ENCODE measurements at regions not wholly inside any gene's neighbourhood (a gene's known extent, or its start where the extent isn't known, plus 50 kb on each side); places are given as distances from the start of the nearest gene placed in this dataset.
"Not testable (repeated sequence)": the region's sequence is repeated elsewhere in the genome, so short reads cannot be mapped to it uniquely, and the experiment has no call there.

DNA sequence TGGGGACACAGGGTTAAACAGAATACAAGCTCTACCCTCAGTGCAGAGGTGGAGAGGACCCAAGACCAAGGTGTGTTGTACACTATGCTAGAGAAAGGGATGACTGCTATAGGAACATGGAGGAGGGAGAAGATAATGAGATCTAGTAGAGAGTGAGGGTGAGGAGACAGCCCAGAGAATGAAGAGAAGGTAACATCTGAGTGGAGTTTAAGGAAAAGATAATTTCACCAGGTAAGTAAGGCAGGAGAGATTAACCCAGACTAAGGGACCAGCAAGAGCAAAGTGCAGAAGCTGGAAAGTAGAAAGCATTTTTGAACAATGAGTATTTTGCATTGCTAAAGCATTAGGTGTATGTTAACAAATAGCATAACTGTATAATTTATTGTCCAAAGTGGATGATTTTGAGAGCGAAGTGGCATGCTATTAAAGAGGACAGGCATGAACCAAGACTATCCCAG lies 128.8 kb downstream of the RASSF10 start:
- no peak for DNase-seq (ENCODE audit: low read depth in 2 of 2)
- H3K4me3 ChIP-seq (replicated peaks in 1 of 2; ENCODE audit: low read depth in 2 of 2, low read length in 2 of 2) = no peak overlapping the region
- TF ChIP-seq, protein P1, sequence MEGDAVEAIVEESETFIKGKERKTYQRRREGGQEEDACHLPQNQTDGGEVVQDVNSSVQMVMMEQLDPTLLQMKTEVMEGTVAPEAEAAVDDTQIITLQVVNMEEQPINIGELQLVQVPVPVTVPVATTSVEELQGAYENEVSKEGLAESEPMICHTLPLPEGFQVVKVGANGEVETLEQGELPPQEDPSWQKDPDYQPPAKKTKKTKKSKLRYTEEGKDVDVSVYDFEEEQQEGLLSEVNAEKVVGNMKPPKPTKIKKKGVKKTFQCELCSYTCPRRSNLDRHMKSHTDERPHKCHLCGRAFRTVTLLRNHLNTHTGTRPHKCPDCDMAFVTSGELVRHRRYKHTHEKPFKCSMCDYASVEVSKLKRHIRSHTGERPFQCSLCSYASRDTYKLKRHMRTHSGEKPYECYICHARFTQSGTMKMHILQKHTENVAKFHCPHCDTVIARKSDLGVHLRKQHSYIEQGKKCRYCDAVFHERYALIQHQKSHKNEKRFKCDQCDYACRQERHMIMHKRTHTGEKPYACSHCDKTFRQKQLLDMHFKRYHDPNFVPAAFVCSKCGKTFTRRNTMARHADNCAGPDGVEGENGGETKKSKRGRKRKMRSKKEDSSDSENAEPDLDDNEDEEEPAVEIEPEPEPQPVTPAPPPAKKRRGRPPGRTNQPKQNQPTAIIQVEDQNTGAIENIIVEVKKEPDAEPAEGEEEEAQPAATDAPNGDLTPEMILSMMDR (IDR thresholded peaks at IDR 0.05; ENCODE audit: low read depth, low read length) = no peak

DNA sequence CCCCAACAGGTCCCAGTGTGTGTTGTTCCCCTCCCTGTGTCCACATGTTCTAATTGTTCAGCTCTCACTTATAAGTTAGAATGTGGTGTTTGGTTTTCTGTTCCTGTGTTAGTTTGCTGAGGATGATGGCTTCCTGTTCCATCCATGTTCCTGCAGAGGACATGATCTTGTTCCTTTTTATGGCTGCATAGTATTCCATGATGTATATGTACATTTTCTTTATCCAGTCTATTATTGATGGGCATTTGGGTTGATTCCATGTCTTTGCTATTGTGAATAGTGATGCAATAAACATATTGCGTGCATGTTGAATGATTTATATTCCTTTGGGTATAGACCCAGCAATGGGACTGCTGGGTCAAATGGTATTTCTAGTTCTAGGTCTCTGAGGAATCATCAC lies 130.0 kb downstream of the RASSF10 start:
- not testable (repeated sequence) for DNase-seq (ENCODE audit: low read depth in 2 of 2); H3K4me3 ChIP-seq (replicated peaks in 1 of 2; ENCODE audit: low read depth in 2 of 2, low read length in 2 of 2)

DNA sequence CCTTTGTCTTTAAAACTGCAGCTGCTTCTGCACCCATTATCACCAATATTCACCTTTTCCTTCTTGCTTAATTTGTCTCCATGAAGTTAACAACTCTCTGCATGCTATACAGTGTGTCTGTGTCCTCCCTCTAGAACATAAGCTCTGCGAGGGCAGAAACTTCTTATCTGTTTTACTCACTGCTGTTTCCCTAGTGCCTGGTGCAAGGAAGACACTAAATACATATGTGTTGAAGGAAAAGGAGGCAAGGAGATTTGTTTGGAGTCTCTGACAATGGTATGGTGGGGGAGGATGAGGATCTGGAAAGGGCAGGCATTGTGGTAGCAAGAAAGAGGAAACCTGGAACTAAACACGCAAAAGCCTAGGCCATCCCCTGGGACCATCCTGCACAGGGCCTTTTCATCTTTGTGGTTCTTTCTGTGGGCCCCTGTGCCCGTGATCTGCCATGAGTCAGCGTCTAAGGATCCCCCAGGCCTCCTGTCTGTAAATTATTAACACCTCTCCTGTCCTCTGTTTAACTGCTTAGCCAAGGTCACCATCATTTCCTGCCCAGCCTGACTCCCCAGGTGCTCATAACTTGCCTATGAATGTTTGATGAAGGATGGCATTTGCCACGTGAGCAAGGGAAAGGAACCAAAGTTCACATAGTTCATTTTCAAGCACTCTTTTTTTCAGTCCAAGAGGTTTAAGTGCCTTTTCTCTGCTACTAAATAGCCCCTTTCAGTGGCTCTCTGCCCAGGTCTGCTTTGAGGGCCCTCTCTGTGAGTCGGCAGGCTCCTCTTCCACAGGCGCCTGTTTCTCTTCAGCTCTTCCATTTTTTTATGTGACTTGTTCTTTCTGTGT lies 131.1 kb downstream of the RASSF10 start:
- TF ChIP-seq, protein P1 (IDR thresholded peaks at IDR 0.05; ENCODE audit: low read depth, low read length) = no peak
- H3K4me3 ChIP-seq (replicated peaks in 1 of 2; ENCODE audit: low read depth in 2 of 2, low read length in 2 of 2) = no peak overlapping the region
- peak in 1 of 2 donors; percentile 7 for DNase-seq (ENCODE audit: low read depth in 2 of 2)

DNA sequence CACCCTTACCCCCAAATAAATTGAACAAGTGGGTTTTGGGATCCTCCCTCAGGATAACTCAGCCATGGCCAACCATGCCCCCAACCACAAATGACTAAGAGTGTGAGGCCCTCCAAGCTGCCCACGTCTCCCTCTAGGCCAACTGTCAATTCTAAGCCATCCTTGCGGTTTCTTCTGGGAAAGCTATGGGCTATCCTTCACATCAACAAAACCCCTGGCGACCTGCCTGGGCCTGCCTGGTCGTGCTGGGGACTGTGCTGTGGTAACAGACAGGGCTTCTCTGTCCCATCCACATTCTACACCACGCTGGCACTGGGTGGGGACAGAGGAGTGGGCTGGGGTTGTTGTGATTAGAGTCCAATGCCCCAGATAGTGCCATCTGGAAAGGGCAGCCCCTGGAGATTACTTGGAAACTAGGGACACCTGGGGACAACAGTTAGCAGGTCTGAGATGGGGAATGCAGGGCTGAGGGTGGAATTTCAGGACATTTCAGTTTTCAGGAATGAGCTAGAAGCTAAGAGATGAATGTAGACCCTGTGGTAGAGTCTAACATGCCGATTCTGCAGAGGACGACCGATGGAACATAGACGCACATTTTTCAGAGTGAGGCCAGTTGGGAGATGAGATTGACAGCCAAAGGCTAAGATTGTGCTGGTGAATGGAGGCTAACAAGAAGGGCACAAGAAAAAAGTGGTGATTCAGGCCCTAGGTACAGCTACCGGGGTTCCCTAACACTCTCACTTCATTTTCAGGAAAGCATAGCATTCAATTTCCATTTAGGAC lies 131.9 kb downstream of the RASSF10 start:
- H3K4me3 ChIP-seq (replicated peaks in 1 of 2; ENCODE audit: low read depth in 2 of 2, low read length in 2 of 2) = no peak overlapping the region
- peak in 1 of 2 donors; percentile 18 for DNase-seq (ENCODE audit: low read depth in 2 of 2)
- TF ChIP-seq, protein P1 (IDR thresholded peaks at IDR 0.05; ENCODE audit: low read depth, low read length) = no peak

DNA sequence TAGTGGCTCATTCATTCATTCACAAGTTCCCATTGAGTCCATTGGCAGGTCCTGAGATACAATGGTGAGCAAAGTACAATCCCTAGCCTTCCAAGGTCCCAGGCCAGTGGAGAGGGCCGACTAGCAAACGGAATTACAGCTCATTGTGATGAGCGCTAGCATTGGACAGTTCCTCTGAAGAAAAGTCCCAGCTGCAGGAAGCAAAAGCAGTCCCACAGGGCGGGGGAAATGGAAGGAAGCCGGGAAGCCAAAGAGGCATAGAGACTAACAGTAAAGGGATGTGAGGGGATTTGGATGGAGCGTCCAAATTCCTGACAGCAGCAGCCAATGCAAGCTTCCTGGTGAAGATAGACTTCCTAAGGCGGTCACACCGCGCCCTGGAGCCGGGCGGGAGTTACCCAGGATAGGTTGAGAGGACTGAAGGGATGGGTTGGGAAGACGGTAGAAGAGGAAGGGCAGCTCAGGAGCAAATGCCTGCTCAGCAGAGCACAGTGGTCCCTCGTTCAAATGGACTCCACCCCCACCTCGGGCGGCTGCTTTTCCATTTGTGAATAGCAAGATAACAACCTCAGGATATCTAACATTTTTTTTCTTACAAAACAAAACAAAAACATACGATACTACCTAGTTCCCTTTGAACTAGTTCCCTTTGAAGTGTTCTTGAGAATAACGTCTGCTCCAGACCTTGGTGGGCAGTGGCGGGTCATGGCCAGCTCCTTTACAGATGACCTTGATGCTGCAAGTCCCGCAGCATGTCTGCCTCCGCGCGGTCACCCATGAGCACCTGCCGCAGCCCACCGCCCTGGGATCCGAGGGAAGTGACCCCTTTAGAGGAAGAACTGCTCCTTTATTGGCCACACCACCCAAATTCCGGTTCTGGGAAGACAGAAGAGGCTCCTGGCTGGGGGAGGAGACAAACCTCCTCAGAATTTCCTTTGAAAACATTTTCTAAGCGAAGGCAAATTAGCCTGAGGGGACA lies 132.9 kb downstream of the RASSF10 start:
- no peak overlapping the region for H3K4me3 ChIP-seq (replicated peaks in 1 of 2; ENCODE audit: low read depth in 2 of 2, low read length in 2 of 2)
- DNase-seq (ENCODE audit: low read depth in 2 of 2) = no peak
- TF ChIP-seq, protein P1 (IDR thresholded peaks at IDR 0.05; ENCODE audit: low read depth, low read length) = no peak

DNA sequence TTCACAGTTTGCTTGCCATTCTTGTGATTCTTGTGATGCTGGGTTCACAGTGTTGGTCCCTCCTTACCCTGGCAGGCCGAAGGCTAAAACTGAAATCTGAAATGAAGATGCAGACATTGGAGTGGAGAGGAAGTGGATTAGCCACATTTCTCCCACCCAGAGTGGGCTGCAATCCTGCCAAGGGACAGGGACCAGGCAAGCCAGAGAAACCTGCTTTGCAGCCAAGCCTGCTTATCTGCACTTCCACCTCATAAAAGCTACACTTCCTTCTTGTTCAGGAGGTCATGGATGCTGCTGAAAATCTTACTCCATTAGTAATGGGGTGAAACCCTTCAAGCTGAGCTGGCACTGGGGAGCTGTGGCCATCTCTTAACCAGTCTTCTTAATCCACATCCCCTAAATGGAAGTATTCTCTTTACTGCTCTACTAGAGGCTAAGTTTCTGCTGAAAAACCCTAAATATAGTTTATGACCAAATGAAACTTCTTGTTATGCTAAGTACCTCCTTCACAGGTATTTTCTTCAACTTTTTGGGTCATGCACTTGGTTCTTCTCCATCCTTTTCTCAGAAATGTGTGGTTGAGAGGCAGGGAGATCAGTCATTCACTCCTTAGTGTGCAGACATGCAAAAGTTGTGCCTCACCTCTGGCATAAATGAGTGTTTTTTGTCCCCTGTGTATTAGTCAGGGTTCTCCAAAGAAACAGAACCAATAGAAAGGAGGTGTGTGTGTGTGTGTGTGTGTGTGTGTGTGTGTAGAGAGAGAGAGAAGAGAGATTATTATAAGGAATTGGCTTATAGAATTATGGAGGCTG lies 133.9 kb upstream of the BMAL1 start:
- no peak for DNase-seq (ENCODE audit: low read depth in 2 of 2)
- TF ChIP-seq, protein P1 (IDR thresholded peaks at IDR 0.05; ENCODE audit: low read depth, low read length) = no peak
- no peak overlapping the region for H3K4me3 ChIP-seq (replicated peaks in 1 of 2; ENCODE audit: low read depth in 2 of 2, low read length in 2 of 2)
